ENCODE measurements at regions not wholly inside any gene's neighbourhood (a gene's known extent, or its start where the extent isn't known, plus 50 kb on each side); places are given as distances from the start of the nearest gene placed in this dataset.

GRCh38 chr12:89177802-89178395, 174.4 kb downstream of the DUSP6 start:
- TF ChIP-seq TCF12 (IDR thresholded peaks at IDR 0.05; ENCODE audit: low read depth): no peak
- TF ChIP-seq CREB1 (IDR thresholded peaks at IDR 0.05; ENCODE audit: low read depth): no peak

- TF ChIP-seq EGR1 (IDR thresholded peaks at IDR 0.05): no peak
- TF ChIP-seq NFIC (IDR thresholded peaks at IDR 0.05): no peak
- TF ChIP-seq EP300 (IDR thresholded peaks at IDR 0.05; ENCODE audit: borderline replicate concordance): no peak
- TF ChIP-seq TCF12 (IDR thresholded peaks at IDR 0.05; ENCODE audit: low read depth): no peak
- no peak for TF ChIP-seq FOXM1 (IDR thresholded peaks at IDR 0.05; ENCODE audit: borderline replicate concordance, low read depth)
- no peak for TF ChIP-seq CEBPB (IDR thresholded peaks at IDR 0.05)
- no peak for TF ChIP-seq TAF1 (IDR thresholded peaks at IDR 0.05; ENCODE audit: low read depth)
- TF ChIP-seq MAX (IDR thresholded peaks at IDR 0.05): no peak
- TF ChIP-seq RAD21 (IDR thresholded peaks at IDR 0.05; ENCODE audit: low read depth): no peak
- TF ChIP-seq TEAD4 (IDR thresholded peaks at IDR 0.05): no peak
- TF ChIP-seq ZBTB7A (IDR thresholded peaks at IDR 0.05; ENCODE audit: low read depth): no peak
- TF ChIP-seq USF1 (IDR thresholded peaks at IDR 0.05): no peak
- TF ChIP-seq REST (IDR thresholded peaks at IDR 0.05; ENCODE audit: low read depth): no peak
- no peak for TF ChIP-seq YY1 (IDR thresholded peaks at IDR 0.05; ENCODE audit: low read depth)
- TF ChIP-seq CREB1 (IDR thresholded peaks at IDR 0.05; ENCODE audit: low read depth): no peak
These were observed 175.6 kb downstream of the DUSP6 start for GRCh38 chr12:89176676-89177075.

- TF ChIP-seq REST (IDR thresholded peaks at IDR 0.05; ENCODE audit: low read depth) (no peak), YY1 (IDR thresholded peaks at IDR 0.05; ENCODE audit: low read depth) (no peak), CREB1 (IDR thresholded peaks at IDR 0.05; ENCODE audit: low read depth) (no peak), TCF12 (IDR thresholded peaks at IDR 0.05; ENCODE audit: low read depth) (no peak), ZBTB7A (IDR thresholded peaks at IDR 0.05; ENCODE audit: low read depth) (no peak), TAF1 (IDR thresholded peaks at IDR 0.05; ENCODE audit: low read depth) (no peak), MAX (IDR thresholded peaks at IDR 0.05) (no peak), NFIC (IDR thresholded peaks at IDR 0.05) (no peak), FOXM1 (IDR thresholded peaks at IDR 0.05; ENCODE audit: borderline replicate concordance, low read depth) (no peak), RAD21 (IDR thresholded peaks at IDR 0.05; ENCODE audit: low read depth) (no peak), CEBPB (IDR thresholded peaks at IDR 0.05) (no peak), EGR1 (IDR thresholded peaks at IDR 0.05) (no peak)
These were observed 178.6 kb downstream of the DUSP6 start for GRCh38 chr12:89173678-89174077.

GRCh38 chr12:89173096-89173495, 179.2 kb downstream of the DUSP6 start:
- TF ChIP-seq USF1 (IDR thresholded peaks at IDR 0.05) (no peak), TAF1 (IDR thresholded peaks at IDR 0.05; ENCODE audit: low read depth) (no peak), NFIC (IDR thresholded peaks at IDR 0.05) (no peak), ZBTB7A (IDR thresholded peaks at IDR 0.05; ENCODE audit: low read depth) (no peak), REST (IDR thresholded peaks at IDR 0.05; ENCODE audit: low read depth) (no peak), TEAD4 (IDR thresholded peaks at IDR 0.05) (no peak), EP300 (IDR thresholded peaks at IDR 0.05; ENCODE audit: borderline replicate concordance) (no peak), CREB1 (IDR thresholded peaks at IDR 0.05; ENCODE audit: low read depth) (no peak), TCF12 (IDR thresholded peaks at IDR 0.05; ENCODE audit: low read depth) (no peak)

- no peak for TF ChIP-seq TEAD4 (IDR thresholded peaks at IDR 0.05)
These were observed 180.1 kb downstream of the DUSP6 start for GRCh38 chr12:89172224-89172623.
